GM21390 (cell line): ENCODE measurements at regions not wholly inside any gene's neighbourhood (a gene's known extent, or its start where the extent isn't known, plus 50 kb on each side); places are given as distances from the start of the nearest gene placed in this dataset.
A peak's percentile ranks its signal among the peaks of the same experiment; 100 is the strongest.
"Not testable (repeated sequence)": the region's sequence is repeated elsewhere in the genome, so short reads cannot be mapped to it uniquely, and the experiment has no call there.

Experiments used
- ATAC-seq: cut with Tn5 transposase; IDR thresholded peaks from one replicate; pipeline ENCODE4 v1.9.1; 2021; ENCODE audit not compliant: unreplicated experiment

DNA sequence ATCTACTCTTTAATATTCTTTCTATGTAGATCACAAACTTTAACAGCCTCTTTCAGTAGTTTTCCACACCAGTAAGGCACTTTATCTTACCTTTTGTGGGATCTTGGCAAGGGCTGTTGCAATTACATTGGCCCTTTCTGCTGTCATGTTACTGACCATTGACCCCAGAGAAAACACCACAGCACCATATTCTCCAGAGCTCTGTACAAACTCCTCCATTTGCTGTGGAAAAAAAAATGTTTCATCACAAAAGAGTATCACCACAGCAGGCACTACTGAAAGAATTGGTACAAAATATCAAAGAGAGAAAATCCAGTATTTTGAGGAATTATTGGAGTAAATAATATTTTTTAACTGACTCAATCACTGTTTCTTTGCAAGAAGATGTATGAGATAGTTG, 62.3 kb upstream of the UGT2A3 start:
- ATAC-seq: not testable (repeated sequence)

DNA sequence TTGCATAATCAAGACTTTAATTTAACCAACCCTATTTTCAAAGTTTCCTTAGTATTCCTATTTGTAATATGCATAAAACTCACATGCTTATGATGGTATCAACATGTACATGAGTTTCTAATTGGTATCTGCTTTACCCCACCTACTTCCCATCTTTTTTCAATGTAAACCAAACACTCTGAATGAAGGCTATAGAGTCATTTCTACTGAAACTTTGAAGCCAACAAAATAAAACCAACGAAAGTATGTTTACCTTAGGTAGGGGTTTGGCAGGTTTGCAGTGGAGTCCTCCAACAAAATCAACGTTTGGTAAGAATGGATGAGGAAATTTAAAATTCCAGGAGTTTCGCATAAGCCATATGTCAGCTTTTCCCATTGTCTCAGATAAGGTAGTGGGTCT, 66.4 kb upstream of the UGT2A3 start:
- ATAC-seq: not testable (repeated sequence)

DNA sequence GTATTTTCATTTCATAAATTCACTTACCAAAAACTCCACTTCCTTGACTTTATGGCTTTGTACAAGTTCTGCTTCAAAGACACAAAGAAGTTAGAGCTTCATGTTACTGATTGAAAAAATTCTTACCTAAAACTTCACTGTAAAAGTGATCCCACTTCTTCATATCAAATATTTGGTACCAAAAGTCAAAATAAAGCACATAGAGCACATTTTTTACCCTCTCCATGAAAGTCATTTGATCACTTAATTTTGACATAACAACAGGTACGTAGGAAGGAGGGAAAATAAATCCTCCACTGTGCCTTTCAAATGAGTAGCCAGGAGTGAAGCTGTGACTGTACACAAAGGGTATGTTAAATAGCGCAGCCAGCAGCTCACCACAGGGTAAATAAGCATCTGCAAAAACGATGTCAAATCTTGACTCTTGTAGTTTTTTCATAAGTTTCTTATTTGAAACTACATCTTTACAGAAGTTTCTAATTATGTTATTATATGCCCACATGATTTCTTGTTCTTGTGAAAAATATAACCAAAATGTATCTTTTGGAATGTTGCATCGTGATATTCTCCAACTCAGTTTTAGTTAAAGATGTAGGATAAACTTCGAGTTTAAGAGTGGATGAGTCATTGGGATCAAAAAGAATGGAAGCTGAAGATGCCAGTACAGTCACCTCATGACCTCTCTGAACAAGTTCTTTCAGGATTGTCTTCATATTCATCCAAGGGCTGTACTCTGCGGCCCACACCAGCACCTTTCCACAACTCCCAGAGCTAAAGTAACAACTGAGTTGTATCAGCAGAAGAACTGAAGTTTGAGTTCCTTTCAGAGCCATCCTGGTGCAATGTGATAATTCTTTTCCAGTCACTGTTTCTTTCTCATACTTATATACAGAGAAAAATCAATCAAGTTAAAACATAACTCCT, 68.2 kb upstream of the UGT2A3 start:
- ATAC-seq: not testable (repeated sequence)

DNA sequence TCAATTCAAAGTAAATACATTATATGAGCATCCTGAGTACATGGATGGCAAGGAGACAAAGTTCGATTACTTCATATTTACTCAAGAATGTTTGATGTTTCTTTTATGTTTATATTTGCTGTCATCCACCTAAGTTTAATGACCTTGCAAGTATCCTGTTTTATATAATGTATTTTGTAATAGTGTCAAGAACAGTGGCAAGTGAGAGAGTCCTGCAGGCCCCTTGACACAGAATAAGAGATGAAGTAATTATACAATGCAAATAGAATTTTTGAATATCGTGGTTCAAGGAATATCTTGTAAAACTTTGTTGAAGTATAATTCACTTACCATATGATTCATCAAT, 68.8 kb upstream of the UGT2A3 start:
- ATAC-seq: not testable (repeated sequence)

DNA sequence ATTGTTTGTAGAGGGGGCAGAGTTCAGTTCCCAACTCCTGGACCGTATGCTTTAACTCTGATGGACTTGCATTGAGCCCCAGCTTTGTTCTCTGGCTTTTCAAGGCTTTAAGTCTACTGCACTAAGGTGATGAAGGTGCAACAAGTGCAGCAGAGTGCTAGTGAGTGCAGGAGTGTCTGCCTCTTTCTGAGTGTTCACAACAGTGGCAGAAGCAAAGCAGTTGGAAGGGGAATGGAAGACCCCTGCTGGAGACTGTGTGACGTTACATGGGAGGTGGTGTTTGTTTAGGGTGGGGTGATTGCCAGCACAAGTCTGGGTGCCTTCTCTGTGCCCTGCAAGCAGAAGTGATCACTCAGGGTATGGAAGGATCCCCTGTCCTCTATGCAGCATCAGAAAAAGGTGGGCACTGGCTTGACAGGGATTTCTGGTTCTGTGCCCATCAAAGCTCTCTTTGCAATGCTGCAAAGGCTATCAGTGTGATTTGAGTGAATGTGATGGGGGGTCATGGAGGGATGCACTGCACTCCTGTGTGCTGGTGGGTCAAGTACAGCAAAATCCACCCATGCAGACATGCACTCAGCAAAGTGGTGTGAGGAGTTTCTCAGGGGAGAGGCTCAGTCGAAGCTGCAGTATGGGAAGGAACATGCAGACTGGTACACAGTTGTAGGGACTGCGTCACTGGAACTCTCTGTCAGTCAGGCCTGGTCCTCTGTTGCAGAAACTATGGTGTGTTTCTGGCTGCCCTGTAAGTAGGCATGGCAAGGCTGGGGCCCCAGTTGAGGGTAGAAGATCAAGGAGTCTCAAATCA, 70.9 kb upstream of the UGT2B7 start:
- ATAC-seq: peak; percentile 75

DNA sequence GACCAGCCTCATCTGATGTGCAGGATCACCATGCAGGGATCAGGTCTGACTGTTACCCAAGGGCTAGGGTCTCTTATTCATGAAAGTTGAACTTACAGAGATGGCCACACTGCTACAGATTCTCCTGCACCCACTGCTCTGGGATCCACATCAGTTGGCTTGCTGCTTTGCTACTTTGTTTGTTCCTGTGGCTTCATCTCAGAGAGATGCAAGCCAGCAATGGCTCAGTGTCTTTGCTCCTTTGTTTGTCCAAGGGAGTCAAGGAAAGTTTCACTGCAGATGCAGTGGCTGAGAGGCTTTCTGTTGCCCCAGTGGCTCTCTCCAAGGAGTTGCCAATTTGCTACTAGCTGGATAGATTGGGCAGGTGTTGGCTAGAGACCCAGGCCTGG, 70.3 kb upstream of the UGT2B7 start:
- ATAC-seq: no peak

DNA sequence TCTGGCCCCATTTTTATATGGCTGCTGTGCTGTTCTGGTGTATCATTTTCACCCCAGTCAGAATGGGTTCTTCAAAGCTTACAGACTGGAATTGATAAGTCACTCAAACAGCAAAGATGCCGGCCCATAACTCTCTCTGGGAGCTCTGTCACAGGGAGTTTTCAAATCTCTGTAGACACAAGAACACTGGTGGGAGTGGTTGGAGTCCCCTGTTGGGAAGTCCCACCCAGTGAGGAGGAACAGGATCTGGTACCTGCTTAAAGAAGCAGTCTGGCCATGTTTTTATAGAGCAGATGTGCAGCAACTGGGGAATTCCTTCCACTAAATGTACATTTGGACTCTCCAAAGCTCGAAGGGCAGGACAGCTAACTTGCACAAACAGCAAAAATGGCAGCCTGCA, 69.3 kb upstream of the UGT2B7 start:
- ATAC-seq: no peak

DNA sequence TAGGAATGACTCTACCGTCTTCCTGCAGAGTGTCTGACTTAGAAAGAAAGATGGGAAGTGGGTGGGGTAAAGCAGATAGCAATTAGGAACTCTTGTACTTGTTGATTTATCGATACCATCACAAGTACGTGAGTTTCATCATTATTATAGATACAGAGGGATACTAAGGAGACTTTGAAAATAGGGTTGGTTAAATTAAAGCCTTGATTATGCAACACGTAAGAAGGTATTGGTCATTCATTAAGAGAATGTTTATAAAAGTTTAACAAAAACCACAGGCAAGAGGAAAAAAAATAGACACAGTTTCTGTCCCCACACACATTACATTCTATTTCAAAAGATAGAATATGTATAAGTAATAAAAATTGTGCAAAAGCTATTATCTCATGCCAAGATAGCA, 65.9 kb upstream of the UGT2B7 start:
- no peak for ATAC-seq

DNA sequence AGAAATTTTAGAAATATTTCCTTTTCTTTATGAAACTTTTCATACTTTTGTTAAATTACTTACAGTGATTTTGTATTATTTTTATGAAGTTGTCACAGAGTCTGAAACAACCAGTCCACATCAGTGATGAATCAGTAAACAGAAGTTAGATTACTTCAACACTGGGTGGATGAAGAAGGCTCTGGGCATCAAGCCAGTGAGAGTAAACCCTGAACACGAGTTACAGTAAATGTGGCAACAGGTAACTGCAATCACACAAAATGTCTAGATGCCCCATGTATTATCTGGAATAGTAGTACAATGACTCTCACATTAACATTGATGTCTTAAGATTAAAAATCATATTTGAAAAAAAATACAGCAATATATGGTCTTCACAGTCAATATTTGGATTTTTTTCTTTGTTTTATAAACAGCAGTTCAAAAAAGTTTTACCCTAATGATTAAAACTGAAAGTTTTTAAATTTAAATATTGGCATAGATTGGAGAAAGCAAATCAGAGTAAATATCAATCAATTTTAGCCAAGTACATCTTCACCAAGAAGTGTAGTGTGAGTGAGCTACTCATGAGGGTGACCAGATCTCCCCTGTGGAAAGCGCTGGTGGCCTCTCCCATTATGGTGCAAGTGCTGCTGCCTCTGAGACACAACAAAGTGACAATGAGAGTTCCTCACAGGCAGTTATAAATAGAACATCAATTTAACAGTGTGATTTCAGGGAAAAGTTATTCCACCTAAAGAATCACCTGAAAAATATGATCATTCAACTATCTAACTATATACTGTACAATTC, 63.2 kb upstream of the UGT2B7 start:
- no peak for ATAC-seq

DNA sequence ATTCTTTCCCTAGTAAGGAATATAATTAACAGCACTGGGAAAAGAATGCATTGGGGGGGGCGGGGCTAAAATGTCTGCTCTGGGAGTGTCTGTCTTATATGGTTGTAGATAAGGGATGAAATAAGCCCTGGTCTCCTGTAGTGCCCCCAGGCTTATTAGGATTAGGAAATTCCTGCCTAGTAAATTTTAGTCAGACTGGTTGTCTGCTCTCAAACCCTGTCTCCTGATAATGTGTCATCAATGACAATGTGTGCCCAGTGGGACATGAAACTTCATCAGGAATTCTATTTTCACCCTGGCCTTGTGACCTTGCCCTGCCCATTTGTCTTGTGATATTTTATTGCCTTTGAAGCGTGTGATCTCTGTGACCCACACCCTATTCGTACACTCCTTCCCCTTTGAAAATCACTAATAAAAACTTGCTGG, 61.9 kb upstream of the UGT2B7 start:
- not testable (repeated sequence) for ATAC-seq

DNA sequence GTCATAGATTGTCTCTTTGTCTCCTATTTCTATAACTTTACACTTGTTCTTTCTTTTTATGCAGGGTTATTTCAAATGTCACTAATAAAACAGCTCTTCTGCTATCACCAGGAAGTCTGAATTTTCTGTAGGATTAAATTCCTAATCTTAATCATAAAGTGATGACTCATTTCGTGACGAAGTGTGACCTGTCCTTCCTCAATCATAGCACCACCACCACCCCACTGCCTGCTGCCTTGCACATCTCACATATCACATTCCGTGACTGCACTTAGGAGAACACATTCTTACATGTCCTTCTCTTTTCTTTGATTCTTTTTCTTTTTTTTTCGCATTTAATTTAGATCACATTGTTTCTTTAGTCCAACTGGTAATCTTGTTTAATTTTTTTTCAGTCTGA, 57.7 kb upstream of the UGT2B7 start:
- ATAC-seq: no peak

DNA sequence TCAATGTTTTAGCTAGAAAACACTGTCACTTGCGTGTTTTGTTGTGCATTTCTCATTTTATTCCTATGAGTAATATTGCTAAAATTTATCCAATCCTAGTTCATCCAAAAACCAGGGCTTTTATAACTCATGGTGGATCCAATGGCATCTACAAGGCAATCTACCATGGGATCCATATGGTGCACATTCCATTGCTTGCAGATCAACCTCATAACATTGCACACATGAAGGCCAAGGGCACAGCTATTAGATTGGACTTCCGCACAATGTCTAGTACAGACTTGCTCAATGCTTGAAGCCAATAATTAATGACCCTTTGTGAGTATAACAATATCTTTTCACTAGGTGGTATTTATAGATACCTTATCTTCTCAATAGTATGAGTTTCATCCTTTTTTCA, 57.2 kb upstream of the UGT2B7 start:
- ATAC-seq: no peak

DNA sequence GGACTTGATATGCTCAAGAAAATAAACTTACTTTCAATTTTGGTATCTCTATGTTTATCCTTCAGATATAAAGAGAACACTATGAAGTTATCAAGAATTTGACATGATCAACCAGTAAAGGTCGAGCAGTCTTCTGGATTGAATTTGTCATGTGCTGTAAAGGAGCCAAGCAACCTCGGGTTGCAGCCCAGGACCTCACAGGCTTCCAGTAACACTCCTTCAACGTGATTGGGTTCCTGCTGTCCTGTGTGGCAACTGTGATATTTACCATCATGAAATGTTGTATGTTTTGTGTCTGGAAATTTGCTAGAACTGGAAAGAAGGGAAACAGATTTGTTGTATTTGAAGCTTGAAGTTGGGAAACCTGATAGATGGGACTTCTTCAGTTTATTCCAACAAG, 52.0 kb upstream of the UGT2B7 start:
- ATAC-seq: no peak
